ENCODE measurements at regions not wholly inside any gene's neighbourhood (a gene's known extent, or its start where the extent isn't known, plus 50 kb on each side); places are given as distances from the start of the nearest gene placed in this dataset.

- peak overlapping the region; percentile 87 for H3K27ac ChIP-seq
- TF ChIP-seq CTCF (conservative IDR thresholded peaks at IDR 0.05): no peak
Observed at GRCh38 chr2:196260546-196260945, 89.2 kb upstream of the STK17B start.

DNA sequence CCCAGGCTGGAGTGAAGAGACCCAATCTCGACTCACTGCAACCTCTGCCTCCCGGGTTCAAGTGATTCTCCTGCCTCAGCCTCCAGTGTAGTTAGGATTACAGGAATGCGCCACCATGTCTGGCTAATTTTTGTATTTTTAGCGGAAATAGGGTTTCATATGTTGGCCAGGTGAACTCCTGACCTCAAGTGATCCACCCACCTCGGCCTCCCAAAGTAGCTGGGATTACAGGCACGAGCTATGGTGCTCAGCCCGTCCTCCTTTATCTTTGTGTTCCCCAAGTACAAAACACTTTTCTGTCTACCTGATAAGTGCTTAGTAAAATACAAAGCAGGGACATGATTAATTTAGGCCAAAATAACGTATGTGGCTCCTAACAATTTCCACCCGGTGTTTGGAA lies 91.2 kb upstream of the STK17B start:
- no peak overlapping the region for H3K27ac ChIP-seq
- no peak for TF ChIP-seq CTCF (conservative IDR thresholded peaks at IDR 0.05)

DNA sequence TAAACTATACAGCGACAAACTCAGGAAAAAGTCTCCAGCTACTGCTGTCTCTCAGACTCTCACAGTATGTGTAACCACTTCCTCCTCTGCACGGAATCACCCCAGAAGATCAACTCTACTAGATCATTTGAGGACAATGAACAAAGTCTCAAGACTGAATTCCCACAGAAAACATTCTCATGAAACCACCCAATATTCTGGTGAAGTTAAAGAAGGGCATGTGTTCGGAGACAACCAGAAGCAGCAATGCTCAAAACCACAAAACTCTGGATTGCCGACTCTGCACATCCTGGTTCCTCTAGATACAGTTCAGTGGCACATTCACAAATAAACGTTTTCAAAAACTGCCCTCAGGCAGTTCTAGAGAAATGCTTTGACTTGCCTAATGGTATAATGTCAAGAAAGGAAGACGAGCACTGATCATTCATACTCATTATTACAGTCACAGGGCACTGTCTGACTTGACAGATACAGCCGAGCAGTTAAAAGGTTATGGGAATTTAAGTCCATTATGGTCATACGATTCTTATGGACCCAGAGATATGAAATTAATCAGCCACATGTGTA lies 91.9 kb upstream of the STK17B start:
- TF ChIP-seq CTCF (conservative IDR thresholded peaks at IDR 0.05): no peak
- H3K27ac ChIP-seq: no peak overlapping the region

DNA sequence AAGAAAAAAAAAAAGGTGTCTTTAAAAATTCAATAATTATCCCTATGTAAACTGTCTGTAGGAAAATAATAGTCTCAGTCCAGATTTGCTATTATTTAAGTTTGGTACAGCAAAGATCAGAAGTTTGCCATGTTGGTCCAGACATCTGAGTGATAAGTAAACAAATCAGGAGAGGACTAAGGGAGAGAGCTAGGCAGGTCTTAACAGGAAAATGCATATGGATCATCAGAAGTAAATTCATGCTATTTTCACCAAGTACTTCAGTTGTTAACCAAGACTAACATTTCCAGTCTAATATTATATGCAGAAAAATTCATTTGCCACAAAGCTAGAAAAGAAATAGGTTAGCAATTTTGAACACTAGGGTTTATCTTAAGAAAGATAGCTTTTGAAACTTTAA lies 95.0 kb upstream of the STK17B start:
- H3K27ac ChIP-seq: no peak overlapping the region; the same call in 1 of the 2 replicates
- no peak for TF ChIP-seq CTCF (conservative IDR thresholded peaks at IDR 0.05)

- peak overlapping the region; percentile 46 for H3K27ac ChIP-seq
- TF ChIP-seq CTCF (conservative IDR thresholded peaks at IDR 0.05): no peak
Observed at GRCh38 chr2:196266855-196267254, 95.5 kb upstream of the STK17B start.

DNA sequence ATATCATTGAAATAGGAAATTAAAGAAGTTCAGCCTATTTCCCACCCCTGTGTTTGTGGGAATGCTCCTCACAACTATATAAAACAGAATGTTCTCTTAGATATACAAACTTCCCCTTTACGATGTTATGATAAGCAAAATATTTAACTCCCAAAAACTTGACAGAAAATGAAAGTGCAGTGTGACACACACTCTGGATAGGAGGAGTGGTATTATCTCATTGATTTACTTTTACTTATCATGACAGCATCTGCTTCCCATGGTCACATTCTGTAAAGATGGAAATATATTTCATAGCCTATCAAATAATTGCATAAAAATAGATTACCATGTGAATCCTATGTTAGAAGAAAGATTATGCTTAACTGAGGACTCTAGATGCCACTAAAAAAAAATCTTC lies 96.6 kb upstream of the STK17B start:
- TF ChIP-seq CTCF (conservative IDR thresholded peaks at IDR 0.05): no peak
- H3K27ac ChIP-seq: peak overlapping the region; percentile 46

- no peak for TF ChIP-seq CTCF (conservative IDR thresholded peaks at IDR 0.05)
Observed at GRCh38 chr2:196268538-196269338, 97.4 kb upstream of the STK17B start.

More at GRCh38 chr2:196268538-196269338, 97.4 kb upstream of the STK17B start:
- peak overlapping the region; percentile 46 for H3K27ac ChIP-seq

All from VCaP (cell line).